ENCODE measurements at regions not wholly inside any gene's neighbourhood (a gene's known extent, or its start where the extent isn't known, plus 50 kb on each side); places are given as distances from the start of the nearest gene placed in this dataset.

DNA sequence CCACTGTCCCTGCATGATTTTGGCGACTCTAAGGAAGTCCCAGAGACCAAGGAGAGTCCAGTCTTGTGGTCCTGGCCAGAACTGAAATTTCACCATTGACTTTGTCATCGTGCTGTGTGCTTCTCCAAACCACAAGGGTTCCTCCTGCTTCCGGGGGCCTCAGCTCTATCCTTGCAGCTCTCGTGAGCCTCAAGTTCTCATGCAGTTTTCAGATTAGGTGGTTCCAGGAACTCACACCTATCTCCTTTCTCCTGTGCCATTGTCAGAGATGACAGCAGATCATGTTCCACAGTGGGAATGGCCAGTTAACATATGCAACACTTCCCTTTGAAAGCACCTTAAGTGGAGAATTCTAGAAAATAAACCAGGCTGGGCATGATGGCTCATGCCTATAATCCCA, 97.9 kb upstream of the CRHR1 start:
- Histone ChIP-seq H3K27ac (no peak overlapping the region), H3K4me1 (no peaks in the 10 kb centered on the region), H3K4me3 (no peak overlapping the region), H3K36me3 (ENCODE audit: low read depth, missing control alignments) (no peaks in the 10 kb centered on the region), H3K9me3 (no peaks in the 10 kb centered on the region), H3K27me3 (no peaks in the 10 kb centered on the region)
- intact Hi-C loops (cut with DNase I; ENCODE audit: low total_unique reads): no loop called here
- DNase-seq: no peak
- WGBS, 2 donors: 94% methylated on average over 4 of the region's 4 CpGs
- TF ChIP-seq, protein P1, sequence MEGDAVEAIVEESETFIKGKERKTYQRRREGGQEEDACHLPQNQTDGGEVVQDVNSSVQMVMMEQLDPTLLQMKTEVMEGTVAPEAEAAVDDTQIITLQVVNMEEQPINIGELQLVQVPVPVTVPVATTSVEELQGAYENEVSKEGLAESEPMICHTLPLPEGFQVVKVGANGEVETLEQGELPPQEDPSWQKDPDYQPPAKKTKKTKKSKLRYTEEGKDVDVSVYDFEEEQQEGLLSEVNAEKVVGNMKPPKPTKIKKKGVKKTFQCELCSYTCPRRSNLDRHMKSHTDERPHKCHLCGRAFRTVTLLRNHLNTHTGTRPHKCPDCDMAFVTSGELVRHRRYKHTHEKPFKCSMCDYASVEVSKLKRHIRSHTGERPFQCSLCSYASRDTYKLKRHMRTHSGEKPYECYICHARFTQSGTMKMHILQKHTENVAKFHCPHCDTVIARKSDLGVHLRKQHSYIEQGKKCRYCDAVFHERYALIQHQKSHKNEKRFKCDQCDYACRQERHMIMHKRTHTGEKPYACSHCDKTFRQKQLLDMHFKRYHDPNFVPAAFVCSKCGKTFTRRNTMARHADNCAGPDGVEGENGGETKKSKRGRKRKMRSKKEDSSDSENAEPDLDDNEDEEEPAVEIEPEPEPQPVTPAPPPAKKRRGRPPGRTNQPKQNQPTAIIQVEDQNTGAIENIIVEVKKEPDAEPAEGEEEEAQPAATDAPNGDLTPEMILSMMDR (IDR thresholded peaks at IDR 0.05): no peak
- no peak for TF ChIP-seq POLR2A (IDR thresholded peaks at IDR 0.05)

GRCh38 chr17:45687594-45687993, 96.5 kb upstream of the CRHR1 start:
- TF ChIP-seq, protein P1 (IDR thresholded peaks at IDR 0.05): no peak
- TF ChIP-seq POLR2A (IDR thresholded peaks at IDR 0.05): no peak
- intact Hi-C loops (cut with DNase I; ENCODE audit: low total_unique reads): no loop called here
- H3K27me3 ChIP-seq: no peaks in the 10 kb centered on the region
- DNase-seq: no peak
- H3K4me3 ChIP-seq: no peak overlapping the region
- no peaks in the 10 kb centered on the region for H3K4me1 ChIP-seq
- no peak overlapping the region for H3K27ac ChIP-seq
- no peaks in the 10 kb centered on the region for H3K36me3 ChIP-seq (ENCODE audit: low read depth, missing control alignments)
- WGBS, 2 donors: 83 to 89% methylated on average over 2 of the region's 2 CpGs
- no peaks in the 10 kb centered on the region for H3K9me3 ChIP-seq

- H3K4me1 ChIP-seq: no peaks in the 10 kb centered on the region
- no peak for DNase-seq
- WGBS, 2 donors: 71 to 80% methylated on average over 10 of the region's 10 CpGs
- no peaks in the 10 kb centered on the region for H3K9me3 ChIP-seq
- intact Hi-C loops (cut with DNase I; ENCODE audit: low total_unique reads): no loop called here
- no peaks in the 10 kb centered on the region for H3K27me3 ChIP-seq
- TF ChIP-seq, protein P1 (IDR thresholded peaks at IDR 0.05): no peak
- TF ChIP-seq POLR2A (IDR thresholded peaks at IDR 0.05): no peak
- H3K27ac ChIP-seq: no peak overlapping the region
- no peak overlapping the region for H3K4me3 ChIP-seq
- no peaks in the 10 kb centered on the region for H3K36me3 ChIP-seq (ENCODE audit: low read depth, missing control alignments)
Measured at GRCh38 chr17:45688353-45688752, 95.8 kb upstream of the CRHR1 start.

DNA sequence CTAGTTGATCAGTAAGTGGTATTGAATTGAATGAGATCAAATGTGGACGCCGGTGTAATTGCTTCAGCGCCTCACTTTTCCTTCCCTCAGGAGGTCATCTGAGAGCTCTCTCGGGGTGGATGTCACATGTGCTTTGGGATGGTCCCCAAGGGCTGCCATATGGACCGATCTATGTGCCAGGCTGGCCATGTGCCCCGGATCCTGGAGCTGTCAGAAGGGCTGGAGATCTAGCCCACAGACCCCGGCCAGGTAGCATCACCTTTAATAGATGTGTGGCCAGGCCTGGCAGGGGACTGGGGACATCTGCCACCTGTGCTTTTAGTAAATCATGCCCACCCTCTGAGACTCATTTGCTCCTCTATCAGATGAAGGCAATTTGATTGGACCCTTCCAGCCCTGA, 95.3 kb upstream of the CRHR1 start:
- Histone ChIP-seq H3K4me1 (no peaks in the 10 kb centered on the region), H3K27me3 (no peaks in the 10 kb centered on the region), H3K4me3 (no peak overlapping the region), H3K9me3 (no peaks in the 10 kb centered on the region), H3K27ac (no peak overlapping the region), H3K36me3 (ENCODE audit: low read depth, missing control alignments) (no peaks in the 10 kb centered on the region)
- 83 to 85% methylated on average over 5 to 7 of the region's 7 CpGs for WGBS, 2 donors
- no peak for DNase-seq
- intact Hi-C loops (cut with DNase I; ENCODE audit: low total_unique reads): no loop called here
- TF ChIP-seq, protein P1 (IDR thresholded peaks at IDR 0.05): no peak
- no peak for TF ChIP-seq POLR2A (IDR thresholded peaks at IDR 0.05)

DNA sequence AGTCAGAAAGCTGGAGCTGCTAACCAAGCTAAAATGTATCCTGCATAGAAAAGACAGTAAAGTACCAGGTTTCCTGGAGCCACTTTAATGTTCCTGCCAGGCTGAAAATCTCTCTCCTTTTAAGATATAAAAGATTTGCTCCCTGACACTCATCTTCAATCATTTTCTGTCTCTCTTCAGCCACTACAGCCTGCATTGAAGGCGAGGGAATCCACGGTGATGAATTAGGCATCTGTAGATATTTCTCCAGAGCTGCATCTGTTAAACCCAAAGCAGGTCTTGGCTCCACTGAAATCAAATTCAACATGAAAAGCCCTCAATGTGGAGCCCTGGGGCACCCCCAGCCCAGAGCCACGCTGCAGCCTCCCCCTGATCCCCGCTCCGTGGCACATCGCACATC, 94.7 kb upstream of the CRHR1 start:
- H3K4me3 ChIP-seq: no peak overlapping the region
- TF ChIP-seq, protein P1 (IDR thresholded peaks at IDR 0.05): no peak
- no peak for TF ChIP-seq POLR2A (IDR thresholded peaks at IDR 0.05)
- H3K27me3 ChIP-seq: no peaks in the 10 kb centered on the region
- H3K4me1 ChIP-seq: no peaks in the 10 kb centered on the region
- DNase-seq: no peak
- H3K36me3 ChIP-seq (ENCODE audit: low read depth, missing control alignments): no peaks in the 10 kb centered on the region
- 89 to 91% methylated on average over 6 of the region's 6 CpGs for WGBS, 2 donors
- H3K9me3 ChIP-seq: no peaks in the 10 kb centered on the region
- H3K27ac ChIP-seq: no peak overlapping the region
- intact Hi-C loops (cut with DNase I; ENCODE audit: low total_unique reads): no loop called here

All from testis (tissue), 2 donors.